ENCODE measurements at regions not wholly inside any gene's neighbourhood (a gene's known extent, or its start where the extent isn't known, plus 50 kb on each side); places are given as distances from the start of the nearest gene placed in this dataset.

GRCh38 chrX:13899607-13900006 is 82.7 kb upstream of the GPM6B start:
- intact Hi-C loops (cut with DNase I), result no loop called here
- no peaks in the 10 kb centered on the region for H3K36me3 ChIP-seq
- TF ChIP-seq, protein P1, sequence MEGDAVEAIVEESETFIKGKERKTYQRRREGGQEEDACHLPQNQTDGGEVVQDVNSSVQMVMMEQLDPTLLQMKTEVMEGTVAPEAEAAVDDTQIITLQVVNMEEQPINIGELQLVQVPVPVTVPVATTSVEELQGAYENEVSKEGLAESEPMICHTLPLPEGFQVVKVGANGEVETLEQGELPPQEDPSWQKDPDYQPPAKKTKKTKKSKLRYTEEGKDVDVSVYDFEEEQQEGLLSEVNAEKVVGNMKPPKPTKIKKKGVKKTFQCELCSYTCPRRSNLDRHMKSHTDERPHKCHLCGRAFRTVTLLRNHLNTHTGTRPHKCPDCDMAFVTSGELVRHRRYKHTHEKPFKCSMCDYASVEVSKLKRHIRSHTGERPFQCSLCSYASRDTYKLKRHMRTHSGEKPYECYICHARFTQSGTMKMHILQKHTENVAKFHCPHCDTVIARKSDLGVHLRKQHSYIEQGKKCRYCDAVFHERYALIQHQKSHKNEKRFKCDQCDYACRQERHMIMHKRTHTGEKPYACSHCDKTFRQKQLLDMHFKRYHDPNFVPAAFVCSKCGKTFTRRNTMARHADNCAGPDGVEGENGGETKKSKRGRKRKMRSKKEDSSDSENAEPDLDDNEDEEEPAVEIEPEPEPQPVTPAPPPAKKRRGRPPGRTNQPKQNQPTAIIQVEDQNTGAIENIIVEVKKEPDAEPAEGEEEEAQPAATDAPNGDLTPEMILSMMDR (IDR thresholded peaks at IDR 0.05), result no peak
- TF ChIP-seq POLR2AphosphoS5 (IDR thresholded peaks at IDR 0.05; ENCODE audit: insufficient read depth in 1 of 2, low read depth in 1 of 2), result peak in 1 of 2 donors; percentile 15
- no peak for TF ChIP-seq POLR2A (IDR thresholded peaks at IDR 0.05)
- H3K9me3 ChIP-seq, result no peaks in the 10 kb centered on the region
- H3K27ac ChIP-seq, result no peak overlapping the region
- H3K27me3 ChIP-seq, result no peaks in the 10 kb centered on the region
- no peak overlapping the region for H3K4me3 ChIP-seq
- no peak for DNase-seq (ENCODE audit: extremely low spot score in 2 of 2)
- H3K4me1 ChIP-seq, result peaks cover 10% of the 10 kb centered on the region

- TF ChIP-seq POLR2AphosphoS5 (IDR thresholded peaks at IDR 0.05; ENCODE audit: insufficient read depth in 1 of 2, low read depth in 1 of 2), result no peak
- TF ChIP-seq POLR2A (IDR thresholded peaks at IDR 0.05), result no peak
- TF ChIP-seq, protein P1 (IDR thresholded peaks at IDR 0.05), result no peak
- H3K27me3 ChIP-seq, result no peaks in the 10 kb centered on the region
- peaks cover 10% of the 10 kb centered on the region for H3K4me1 ChIP-seq
- intact Hi-C loops (cut with DNase I), result no loop called here
- no peak overlapping the region for H3K4me3 ChIP-seq
- H3K27ac ChIP-seq, result peak overlapping the region; percentile 19
- no peaks in the 10 kb centered on the region for H3K36me3 ChIP-seq
- no peaks in the 10 kb centered on the region for H3K9me3 ChIP-seq
- no peak for DNase-seq (ENCODE audit: extremely low spot score in 2 of 2)
These were observed 81.7 kb upstream of the GPM6B start for GRCh38 chrX:13898603-13899002.

- TF ChIP-seq POLR2A (IDR thresholded peaks at IDR 0.05) (no peak), POLR2AphosphoS5 (IDR thresholded peaks at IDR 0.05; ENCODE audit: insufficient read depth in 1 of 2, low read depth in 1 of 2) (no peak)
- TF ChIP-seq, protein P1 (IDR thresholded peaks at IDR 0.05), result no peak
- intact Hi-C loops (cut with DNase I), result no loop called here
- Histone ChIP-seq H3K27ac (peak overlapping the region; percentile 19), H3K27me3 (no peaks in the 10 kb centered on the region), H3K9me3 (no peaks in the 10 kb centered on the region), H3K4me3 (no peak overlapping the region), H3K4me1 (peaks cover 10% of the 10 kb centered on the region), H3K36me3 (no peaks in the 10 kb centered on the region)
- DNase-seq (ENCODE audit: extremely low spot score in 2 of 2), result no peak
These were observed 81.2 kb upstream of the GPM6B start for GRCh38 chrX:13898083-13898482.

GRCh38 chrX:13897566-13897965 is 80.7 kb upstream of the GPM6B start:
- Histone ChIP-seq H3K36me3 (no peaks in the 10 kb centered on the region), H3K4me3 (no peak overlapping the region), H3K27me3 (no peaks in the 10 kb centered on the region), H3K27ac (no peak overlapping the region), H3K4me1 (peaks cover 10% of the 10 kb centered on the region), H3K9me3 (no peaks in the 10 kb centered on the region)
- TF ChIP-seq POLR2A (IDR thresholded peaks at IDR 0.05) (no peak), POLR2AphosphoS5 (IDR thresholded peaks at IDR 0.05; ENCODE audit: insufficient read depth in 1 of 2, low read depth in 1 of 2) (no peak)
- TF ChIP-seq, protein P1 (IDR thresholded peaks at IDR 0.05), result no peak
- intact Hi-C loops (cut with DNase I), result no loop called here
- no peak for DNase-seq (ENCODE audit: extremely low spot score in 2 of 2)

- no peak for DNase-seq (ENCODE audit: extremely low spot score in 2 of 2)
- Histone ChIP-seq H3K9me3 (no peaks in the 10 kb centered on the region), H3K4me3 (no peak overlapping the region), H3K36me3 (no peaks in the 10 kb centered on the region), H3K4me1 (peaks cover 10% of the 10 kb centered on the region), H3K27me3 (no peaks in the 10 kb centered on the region), H3K27ac (no peak overlapping the region)
- TF ChIP-seq POLR2A (IDR thresholded peaks at IDR 0.05) (no peak), POLR2AphosphoS5 (IDR thresholded peaks at IDR 0.05; ENCODE audit: insufficient read depth in 1 of 2, low read depth in 1 of 2) (no peak)
- TF ChIP-seq, protein P1 (IDR thresholded peaks at IDR 0.05), result no peak
- intact Hi-C loops (cut with DNase I), result no loop called here
These were observed 78.1 kb upstream of the GPM6B start for GRCh38 chrX:13894888-13895565.

All from vagina (tissue), 2 donors.